PC-9 (cell line): ENCODE measurements at regions not wholly inside any gene's neighbourhood (a gene's known extent, or its start where the extent isn't known, plus 50 kb on each side); places are given as distances from the start of the nearest gene placed in this dataset.

Experiments used
- EZH2 ChIP-seq: fragments of 200-600 bp; sonication (generic); IDR thresholded peaks from 2 replicates; pipeline ENCODE4 v1.8.0; 2017; ENCODE audit warnings: antibody characterized with exemption, low read depth
- TF ChIP-seq, protein P1 (sequence below): fragments of 200-600 bp; sonication (generic); conservative IDR thresholded peaks from 2 replicates; pipeline ENCODE4 v1.6.1; 2017; ENCODE audit warnings: mixed run types, antibody characterized with exemption, mild to moderate bottlenecking, moderate library complexity

DNA sequence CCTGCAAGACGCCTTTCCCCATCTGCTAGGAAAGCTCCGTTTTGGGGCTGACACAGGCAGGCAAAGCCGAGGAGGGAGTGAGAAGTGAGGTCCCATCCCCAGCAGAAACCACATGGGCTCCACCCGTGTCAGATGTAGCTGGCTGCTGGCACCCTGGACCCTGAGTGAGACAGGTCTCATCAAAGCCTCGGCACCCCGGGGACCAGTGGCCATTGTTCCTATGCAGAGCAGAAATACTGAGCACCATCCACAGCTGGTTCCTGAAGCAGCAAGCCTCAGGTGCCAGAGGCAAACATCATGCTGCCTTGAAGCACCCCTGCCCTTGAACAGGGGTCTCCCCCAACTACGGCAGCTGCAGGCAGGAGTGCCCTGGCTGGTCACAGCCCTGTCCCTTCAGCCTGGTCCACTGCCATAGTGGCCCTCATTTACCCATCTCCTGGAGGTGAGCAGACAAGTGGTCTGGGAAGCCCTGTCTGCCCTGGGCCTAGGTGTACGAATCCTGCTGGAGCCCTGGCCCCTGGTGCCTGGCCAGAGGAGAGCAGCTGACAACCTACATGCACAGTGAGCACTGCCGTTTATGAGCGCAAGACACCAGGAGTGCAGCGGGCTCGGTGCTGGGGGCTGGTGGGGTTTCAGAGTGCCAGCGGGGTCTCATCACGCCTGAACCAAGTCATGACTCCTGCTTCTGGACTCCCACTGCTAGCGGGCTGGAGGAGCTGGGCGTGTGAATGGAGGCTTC lies 289.8 kb upstream of the RTL1 start:
- TF ChIP-seq, protein P1, sequence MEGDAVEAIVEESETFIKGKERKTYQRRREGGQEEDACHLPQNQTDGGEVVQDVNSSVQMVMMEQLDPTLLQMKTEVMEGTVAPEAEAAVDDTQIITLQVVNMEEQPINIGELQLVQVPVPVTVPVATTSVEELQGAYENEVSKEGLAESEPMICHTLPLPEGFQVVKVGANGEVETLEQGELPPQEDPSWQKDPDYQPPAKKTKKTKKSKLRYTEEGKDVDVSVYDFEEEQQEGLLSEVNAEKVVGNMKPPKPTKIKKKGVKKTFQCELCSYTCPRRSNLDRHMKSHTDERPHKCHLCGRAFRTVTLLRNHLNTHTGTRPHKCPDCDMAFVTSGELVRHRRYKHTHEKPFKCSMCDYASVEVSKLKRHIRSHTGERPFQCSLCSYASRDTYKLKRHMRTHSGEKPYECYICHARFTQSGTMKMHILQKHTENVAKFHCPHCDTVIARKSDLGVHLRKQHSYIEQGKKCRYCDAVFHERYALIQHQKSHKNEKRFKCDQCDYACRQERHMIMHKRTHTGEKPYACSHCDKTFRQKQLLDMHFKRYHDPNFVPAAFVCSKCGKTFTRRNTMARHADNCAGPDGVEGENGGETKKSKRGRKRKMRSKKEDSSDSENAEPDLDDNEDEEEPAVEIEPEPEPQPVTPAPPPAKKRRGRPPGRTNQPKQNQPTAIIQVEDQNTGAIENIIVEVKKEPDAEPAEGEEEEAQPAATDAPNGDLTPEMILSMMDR, result no peak
- no peak for TF ChIP-seq EZH2
